ENCODE measurements at regions not wholly inside any gene's neighbourhood (a gene's known extent, or its start where the extent isn't known, plus 50 kb on each side); places are given as distances from the start of the nearest gene placed in this dataset.

- no peak for TF ChIP-seq JUND (IDR thresholded peaks at IDR 0.05; ENCODE audit: low read depth)
- DNase-seq (ENCODE audit: low read depth in 1 of 2, low spot score in 1 of 2): no peak
- in situ Hi-C loops (cut with HindIII; ENCODE audit: low pct_unique_long_range_greater_than_20kb, low sequenced_read_pairs): no loop called here
Measured at GRCh38 chr5:15191012-15191411, 309.0 kb upstream of the FBXL7 start.

GRCh38 chr5:15183520-15183919 lies 311.9 kb upstream of the ANKH start:
- TF ChIP-seq JUND (IDR thresholded peaks at IDR 0.05; ENCODE audit: low read depth): no peak
- DNase-seq (ENCODE audit: low read depth in 1 of 2, low spot score in 1 of 2): no peak
- in situ Hi-C loops (cut with HindIII; ENCODE audit: low pct_unique_long_range_greater_than_20kb, low sequenced_read_pairs): no loop called here

GRCh38 chr5:15170173-15170572 lies 298.6 kb upstream of the ANKH start:
- in situ Hi-C loops (cut with HindIII; ENCODE audit: low pct_unique_long_range_greater_than_20kb, low sequenced_read_pairs): no loop called here
- no peak for DNase-seq (ENCODE audit: low read depth in 1 of 2, low spot score in 1 of 2)
- no peak for TF ChIP-seq JUND (IDR thresholded peaks at IDR 0.05; ENCODE audit: low read depth)

GRCh38 chr5:15168358-15168757 lies 296.8 kb upstream of the ANKH start:
- DNase-seq (ENCODE audit: low read depth in 1 of 2, low spot score in 1 of 2): no peak
- TF ChIP-seq JUND (IDR thresholded peaks at IDR 0.05; ENCODE audit: low read depth): no peak
- in situ Hi-C loops (cut with HindIII; ENCODE audit: low pct_unique_long_range_greater_than_20kb, low sequenced_read_pairs): no loop called here

GRCh38 chr5:15160091-15160490 lies 288.5 kb upstream of the ANKH start:
- no peak for DNase-seq (ENCODE audit: low read depth in 1 of 2, low spot score in 1 of 2)
- in situ Hi-C loops (cut with HindIII; ENCODE audit: low pct_unique_long_range_greater_than_20kb, low sequenced_read_pairs): no loop called here
- TF ChIP-seq JUND (IDR thresholded peaks at IDR 0.05; ENCODE audit: low read depth): no peak

- in situ Hi-C loops (cut with HindIII; ENCODE audit: low pct_unique_long_range_greater_than_20kb, low sequenced_read_pairs): no loop called here
- no peak for TF ChIP-seq JUND (IDR thresholded peaks at IDR 0.05; ENCODE audit: low read depth)
- DNase-seq (ENCODE audit: low read depth in 1 of 2, low spot score in 1 of 2): no peak
Measured at GRCh38 chr5:15159606-15160005, 288.0 kb upstream of the ANKH start.

- no peak for TF ChIP-seq JUND (IDR thresholded peaks at IDR 0.05; ENCODE audit: low read depth)
- DNase-seq (ENCODE audit: low read depth in 1 of 2, low spot score in 1 of 2): no peak
- in situ Hi-C loops (cut with HindIII; ENCODE audit: low pct_unique_long_range_greater_than_20kb, low sequenced_read_pairs): no loop called here
Measured at GRCh38 chr5:15142458-15142857, 270.9 kb upstream of the ANKH start.

- no peak for DNase-seq (ENCODE audit: low read depth in 1 of 2, low spot score in 1 of 2)
- no peak for TF ChIP-seq JUND (IDR thresholded peaks at IDR 0.05; ENCODE audit: low read depth)
Measured at GRCh38 chr5:15137414-15137813, 265.8 kb upstream of the ANKH start.

GRCh38 chr5:15135661-15136060 lies 264.1 kb upstream of the ANKH start:
- TF ChIP-seq JUND (IDR thresholded peaks at IDR 0.05; ENCODE audit: low read depth): no peak
- in situ Hi-C loops (cut with HindIII; ENCODE audit: low pct_unique_long_range_greater_than_20kb, low sequenced_read_pairs): no loop called here
- DNase-seq (ENCODE audit: low read depth in 1 of 2, low spot score in 1 of 2): no peak

More at GRCh38 chr5:15137414-15137813, 265.8 kb upstream of the ANKH start:
- in situ Hi-C loops (cut with HindIII; ENCODE audit: low pct_unique_long_range_greater_than_20kb, low sequenced_read_pairs): no loop called here

GRCh38 chr5:15133456-15133965 lies 261.9 kb upstream of the ANKH start:
- DNase-seq (ENCODE audit: low read depth in 1 of 2, low spot score in 1 of 2): no peak
- in situ Hi-C loops (cut with HindIII; ENCODE audit: low pct_unique_long_range_greater_than_20kb, low sequenced_read_pairs): no loop called here
- TF ChIP-seq JUND (IDR thresholded peaks at IDR 0.05; ENCODE audit: low read depth): no peak

- no peak for DNase-seq (ENCODE audit: low read depth in 1 of 2, low spot score in 1 of 2)
- in situ Hi-C loops (cut with HindIII; ENCODE audit: low pct_unique_long_range_greater_than_20kb, low sequenced_read_pairs): no loop called here
- no peak for TF ChIP-seq JUND (IDR thresholded peaks at IDR 0.05; ENCODE audit: low read depth)
Measured at GRCh38 chr5:15132816-15133405, 261.3 kb upstream of the ANKH start.

- no peak for TF ChIP-seq JUND (IDR thresholded peaks at IDR 0.05; ENCODE audit: low read depth)
- DNase-seq (ENCODE audit: low read depth in 1 of 2, low spot score in 1 of 2): no peak
- in situ Hi-C loops (cut with HindIII; ENCODE audit: low pct_unique_long_range_greater_than_20kb, low sequenced_read_pairs): no loop called here
Measured at GRCh38 chr5:15131909-15132308, 260.3 kb upstream of the ANKH start.

GRCh38 chr5:15124871-15125568 lies 253.4 kb upstream of the ANKH start:
- TF ChIP-seq JUND (IDR thresholded peaks at IDR 0.05; ENCODE audit: low read depth): no peak
- no peak for DNase-seq (ENCODE audit: low read depth in 1 of 2, low spot score in 1 of 2)
- in situ Hi-C loops (cut with HindIII; ENCODE audit: low pct_unique_long_range_greater_than_20kb, low sequenced_read_pairs): no loop called here
